NK-92 treated with Interleukin-12 subunit alpha and Interleukin-12 subunit beta, amount 100 ng/mL, for 24 hours (cell line): ENCODE measurements at regions not wholly inside any gene's neighbourhood (a gene's known extent, or its start where the extent isn't known, plus 50 kb on each side); places are given as distances from the start of the nearest gene placed in this dataset.

Experiments used
- DNase-seq: peaks from one replicate; lab custom pipeline; 2025; lab: John Stamatoyannopoulos, UW

- no peak for DNase-seq
These were observed 123.7 kb upstream of the CPEB4 start for GRCh38 chr5:173764332-173765028.

GRCh38 chr5:173765029-173765644, 123.0 kb upstream of the CPEB4 start:
- DNase-seq: no peak

- DNase-seq: no peak
These were observed 122.5 kb upstream of the CPEB4 start for GRCh38 chr5:173765661-173766060.

DNA sequence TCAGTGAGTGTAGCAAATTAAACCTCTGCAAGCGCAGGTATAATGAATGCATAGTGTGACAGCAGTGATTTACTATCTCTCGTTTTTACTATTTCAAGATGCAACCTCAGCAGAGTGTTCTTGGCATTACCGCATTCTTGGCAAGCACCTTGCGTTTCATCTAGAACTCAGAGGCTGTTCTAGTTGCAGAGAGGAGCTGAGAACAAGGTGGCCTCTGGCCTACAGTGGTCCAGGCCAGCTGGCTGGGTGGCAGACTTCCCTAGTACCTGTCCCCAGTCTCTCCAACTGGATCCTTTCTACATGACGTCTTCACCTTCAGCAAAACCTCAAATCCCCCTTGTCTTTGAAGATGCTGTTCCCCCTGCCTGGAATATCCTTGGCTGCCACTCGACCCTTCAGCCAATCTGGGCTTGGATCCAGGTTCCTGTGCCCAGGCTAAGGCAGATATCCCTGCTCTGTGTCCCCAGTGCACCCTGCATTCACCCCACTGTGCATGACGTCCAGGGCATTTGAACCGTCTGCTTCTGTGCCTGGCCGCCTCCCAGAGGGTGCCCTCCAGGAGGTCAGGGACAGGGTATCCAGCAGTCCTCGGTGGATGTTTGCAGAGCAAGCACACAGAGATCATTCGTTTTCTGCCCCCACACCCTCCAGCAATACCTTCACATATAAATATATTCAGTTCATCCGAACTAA, 120.4 kb upstream of the CPEB4 start:
- no peak for DNase-seq

GRCh38 chr5:173768267-173768806, 119.8 kb upstream of the CPEB4 start:
- no peak for DNase-seq

GRCh38 chr5:173768891-173769290, 119.3 kb upstream of the CPEB4 start:
- no peak for DNase-seq

DNA sequence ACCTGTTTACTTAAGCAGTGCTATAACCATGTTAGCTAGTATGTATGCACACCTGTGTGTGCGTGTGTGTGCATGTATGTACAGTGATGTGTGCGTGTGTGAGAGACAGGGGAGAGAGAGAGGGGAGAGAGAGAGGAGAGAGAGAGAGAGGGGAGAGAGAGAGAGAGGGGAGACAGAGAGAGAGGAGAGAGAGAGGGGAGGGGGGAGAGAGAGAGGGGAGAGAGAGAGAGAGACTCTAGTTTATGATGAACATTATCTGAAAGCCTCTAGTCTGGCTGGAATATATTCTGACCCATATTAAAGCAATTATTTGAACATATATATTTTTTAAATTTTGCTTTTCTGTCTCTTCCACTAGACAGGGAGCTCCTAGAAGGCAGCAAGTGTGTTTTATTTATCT, 117.5 kb upstream of the CPEB4 start:
- no peak for DNase-seq

- no peak for DNase-seq
These were observed 116.9 kb upstream of the CPEB4 start for GRCh38 chr5:173771121-173771724.

DNA sequence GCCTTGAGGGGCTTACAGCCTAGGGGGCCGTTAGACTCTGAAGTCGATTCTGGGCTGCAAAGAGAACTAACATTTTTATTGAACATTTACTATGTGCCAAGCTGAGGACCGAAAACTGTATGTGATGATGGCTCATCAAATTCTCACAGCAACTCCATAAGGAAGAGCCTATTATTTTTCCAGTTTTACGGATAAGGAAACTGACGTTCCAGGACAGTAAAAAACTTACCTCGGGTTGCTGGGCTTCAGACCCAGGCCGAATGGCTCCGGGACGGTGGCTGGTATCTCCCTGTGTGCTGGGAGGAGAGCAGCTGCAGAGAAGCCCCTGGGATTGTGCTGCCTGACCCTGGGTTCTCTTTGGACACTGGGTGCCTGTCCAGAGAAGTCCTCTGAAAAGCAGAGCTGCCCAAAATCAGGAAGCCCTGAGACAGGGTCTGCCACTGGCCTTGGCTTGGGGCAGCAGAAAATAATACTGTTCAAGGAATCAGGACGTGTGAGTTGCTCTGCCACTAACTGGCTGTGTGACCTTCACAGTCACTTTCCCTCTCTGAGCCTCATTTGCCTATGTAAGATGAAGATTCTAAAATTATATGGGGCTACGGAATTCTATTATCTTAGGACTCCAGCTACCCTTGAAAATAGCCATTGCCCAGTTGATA, 116.3 kb upstream of the CPEB4 start:
- no peak for DNase-seq

DNA sequence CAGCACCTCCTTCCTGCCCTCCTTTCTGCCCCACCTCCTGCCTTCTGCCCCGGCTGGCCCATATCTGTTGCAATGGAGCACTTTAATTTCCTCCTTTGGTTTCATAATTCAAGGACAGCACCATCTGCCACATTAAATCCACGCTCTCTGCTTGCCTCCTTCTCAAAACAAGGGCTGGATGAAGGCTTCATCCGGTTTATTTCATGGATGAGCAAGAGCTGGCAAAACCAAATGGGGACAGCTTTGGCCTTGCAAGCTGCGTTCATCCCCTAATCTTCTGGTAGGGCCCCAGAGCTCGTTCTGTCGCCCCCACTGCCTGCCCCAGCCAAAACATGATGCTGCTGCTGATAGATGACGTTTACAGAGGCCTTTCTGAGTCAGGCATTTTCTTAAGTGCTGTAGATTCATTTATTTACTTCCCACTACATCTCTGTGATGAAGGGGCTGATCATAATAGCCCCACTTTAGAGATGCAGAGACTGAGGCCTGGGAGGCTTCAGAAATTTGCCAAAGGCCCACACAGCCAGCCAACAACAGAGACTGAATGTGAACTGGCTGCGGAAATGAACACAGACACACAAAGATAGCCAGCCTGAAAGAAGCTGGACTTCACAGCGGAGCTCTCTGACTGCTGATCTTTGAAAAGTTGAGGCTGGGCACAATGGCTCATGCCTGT, 115.6 kb upstream of the CPEB4 start:
- DNase-seq: no peak

GRCh38 chr5:173774271-173774761, 113.8 kb upstream of the CPEB4 start:
- no peak for DNase-seq

DNA sequence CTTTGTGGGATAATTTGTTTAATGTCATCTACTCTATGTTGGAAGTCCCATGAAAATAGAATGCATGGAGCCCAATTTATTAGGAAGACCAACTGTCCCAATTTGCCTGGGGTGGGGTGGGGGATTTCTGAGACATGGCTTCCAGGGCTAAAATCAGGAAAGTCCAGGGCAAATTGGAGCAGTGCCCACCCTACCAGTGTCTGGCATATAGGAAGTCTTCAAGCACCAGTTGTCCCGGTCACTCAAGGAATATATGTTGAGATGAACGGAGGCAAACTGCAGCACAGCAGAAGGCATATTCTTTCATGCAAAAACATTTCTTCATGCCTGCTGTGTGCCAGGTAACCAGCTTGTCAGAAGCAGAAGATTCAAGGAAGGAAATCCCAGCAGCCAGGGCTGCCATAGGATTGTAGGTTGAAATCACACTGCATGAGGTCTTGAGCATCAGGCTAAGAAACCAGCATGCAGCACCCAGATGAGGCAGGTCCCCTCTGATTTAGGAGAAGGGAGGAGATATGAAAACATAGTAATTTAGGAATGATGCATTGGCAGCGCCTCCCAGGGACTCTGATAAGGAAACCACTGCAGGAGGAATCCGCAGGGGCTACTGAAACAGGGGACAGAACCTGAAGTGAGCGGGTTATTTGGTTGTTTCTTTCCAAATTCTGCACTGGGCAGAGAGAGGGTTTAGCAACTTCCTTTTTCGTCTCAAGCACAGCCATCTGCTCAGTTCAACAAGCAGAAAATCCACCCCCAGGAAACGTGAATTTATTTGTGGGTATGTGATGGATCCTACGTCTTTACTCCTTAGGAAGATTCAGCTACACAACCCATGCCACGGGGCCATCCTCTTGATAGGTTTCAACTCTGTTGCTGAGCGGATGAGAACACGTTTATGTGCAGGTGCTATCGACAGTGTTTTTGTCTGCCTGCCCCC, 112.6 kb upstream of the CPEB4 start:
- no peak for DNase-seq

GRCh38 chr5:173777149-173777548, 111.0 kb upstream of the CPEB4 start:
- no peak for DNase-seq

DNA sequence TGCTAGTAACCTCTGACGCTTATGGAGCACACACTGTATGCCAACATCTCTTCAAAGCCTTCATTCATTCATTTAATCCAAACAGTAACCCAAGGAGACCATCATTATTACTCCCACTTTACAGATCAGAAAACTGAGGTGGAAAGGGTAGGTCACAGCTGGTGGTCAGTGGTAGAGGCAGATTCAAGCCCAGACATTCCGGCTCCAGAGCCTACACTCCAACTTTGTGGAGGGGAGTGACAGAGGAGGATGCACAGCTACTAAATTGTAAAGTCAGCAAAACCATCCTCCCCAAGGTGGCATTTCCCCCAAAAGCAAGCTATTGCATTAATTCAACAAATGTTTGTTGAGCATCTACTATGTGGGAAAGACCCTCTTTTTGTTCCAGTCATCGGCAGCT, 110.5 kb upstream of the CPEB4 start:
- DNase-seq: no peak

DNA sequence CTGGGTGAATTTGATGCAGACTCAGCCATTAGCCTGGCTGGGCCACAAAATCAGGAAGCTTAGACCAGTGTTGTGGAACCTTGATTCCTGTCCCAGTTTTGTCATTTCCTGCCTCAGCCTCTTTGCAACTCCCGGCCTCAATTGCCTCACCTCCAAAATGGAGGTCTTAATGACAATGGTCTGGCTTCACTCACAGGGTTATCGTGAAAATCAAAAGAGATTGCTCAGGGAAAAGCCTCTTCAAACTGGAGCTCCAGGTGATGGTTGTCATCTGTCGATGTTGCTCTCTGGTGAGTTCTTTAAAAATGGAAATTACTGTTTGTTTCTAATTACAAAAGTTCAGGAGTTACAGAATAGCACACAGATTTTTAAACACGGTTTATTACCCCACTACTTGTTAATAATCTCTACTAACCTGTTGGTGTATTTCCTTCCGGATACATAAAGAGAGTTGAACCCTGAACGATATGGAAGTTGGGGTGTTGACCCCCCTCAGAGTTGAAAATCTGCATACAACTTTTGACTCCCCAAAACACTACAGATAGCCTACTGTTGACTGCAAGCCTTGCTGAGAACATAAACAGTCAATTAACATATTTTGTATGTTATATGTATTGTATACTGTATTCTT, 109.9 kb upstream of the CPEB4 start:
- no peak for DNase-seq

DNA sequence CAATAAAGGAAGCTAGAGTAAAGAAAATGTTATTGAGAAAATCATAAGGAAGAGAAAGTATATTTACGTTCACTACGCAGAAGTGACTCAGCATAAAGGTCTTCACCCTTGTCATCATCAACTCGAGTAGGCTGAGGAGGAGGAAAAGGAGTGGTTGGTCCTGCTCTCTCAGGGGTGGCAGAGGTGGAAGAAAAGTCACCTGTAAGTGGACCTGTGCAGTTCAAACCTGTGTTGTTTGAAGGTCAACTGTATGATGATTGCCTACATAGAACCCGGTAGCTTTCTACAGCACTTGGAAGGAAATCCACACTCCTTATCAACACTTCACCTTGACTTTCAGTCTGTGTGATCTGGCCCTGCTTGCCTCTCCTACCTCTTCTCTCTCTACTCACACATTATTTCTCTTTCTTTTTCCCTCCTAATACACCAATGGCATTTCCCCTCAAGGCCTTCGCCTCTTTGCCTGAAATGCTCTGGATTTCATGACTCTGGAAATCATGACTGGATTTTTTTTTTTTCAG, 109.3 kb upstream of the CPEB4 start:
- DNase-seq: no peak

GRCh38 chr5:173780235-173781234, 107.6 kb upstream of the CPEB4 start:
- no peak for DNase-seq

GRCh38 chr5:173781432-173781815, 106.7 kb upstream of the CPEB4 start:
- no peak for DNase-seq
